HG03378 (cell line): ENCODE measurements at regions not wholly inside any gene's neighbourhood (a gene's known extent, or its start where the extent isn't known, plus 50 kb on each side); places are given as distances from the start of the nearest gene placed in this dataset.
"Not testable (repeated sequence)": the region's sequence is repeated elsewhere in the genome, so short reads cannot be mapped to it uniquely, and the experiment has no call there.

Experiments used
- ATAC-seq: cut with Tn5 transposase; IDR thresholded peaks from one replicate; pipeline ENCODE4 v1.9.1; 2021; ENCODE audit warnings: mild to moderate bottlenecking, moderate library complexity; ENCODE audit not compliant: unreplicated experiment

DNA sequence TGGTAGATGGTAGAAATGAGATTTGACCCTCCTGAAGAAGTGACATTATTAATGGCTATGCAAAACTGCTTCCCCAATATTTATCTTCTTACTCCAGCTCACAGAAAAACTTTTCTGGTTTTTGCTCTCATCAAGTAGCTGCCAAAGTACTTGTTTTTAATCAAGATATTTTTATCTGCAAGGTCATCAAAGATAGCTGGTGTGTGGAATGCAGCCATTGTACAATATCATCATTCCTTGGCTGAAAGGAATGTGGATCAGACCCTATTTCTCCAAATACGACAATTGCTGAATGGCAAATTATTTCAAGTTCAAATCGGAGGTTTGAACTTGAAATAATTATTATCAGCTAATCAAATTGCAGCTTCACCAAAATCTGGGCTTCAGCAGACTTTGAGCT is 126.9 kb upstream of the SLC7A14 start:
- no peak for ATAC-seq

DNA sequence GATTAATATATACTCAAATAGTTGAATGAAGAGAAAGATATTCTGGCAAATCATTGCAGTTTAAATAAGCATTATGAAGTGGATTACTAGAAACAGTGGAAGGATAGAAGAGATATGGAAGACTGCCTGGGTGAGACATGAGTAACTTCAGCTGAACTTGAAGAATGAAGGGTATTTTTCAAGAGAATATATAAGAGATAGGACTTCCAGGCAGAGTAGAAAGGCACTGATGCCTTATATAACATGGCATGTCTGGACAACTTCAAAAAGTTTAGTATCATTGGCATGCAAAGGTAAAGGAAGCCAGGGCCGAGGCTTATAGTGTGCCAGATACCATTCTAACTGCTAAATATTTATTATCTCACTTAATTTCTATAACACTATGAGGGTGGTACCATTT is 126.5 kb upstream of the SLC7A14 start:
- no peak for ATAC-seq

- ATAC-seq: no peak
Observed at GRCh38 chr3:170711786-170712185, 125.9 kb upstream of the SLC7A14 start.

DNA sequence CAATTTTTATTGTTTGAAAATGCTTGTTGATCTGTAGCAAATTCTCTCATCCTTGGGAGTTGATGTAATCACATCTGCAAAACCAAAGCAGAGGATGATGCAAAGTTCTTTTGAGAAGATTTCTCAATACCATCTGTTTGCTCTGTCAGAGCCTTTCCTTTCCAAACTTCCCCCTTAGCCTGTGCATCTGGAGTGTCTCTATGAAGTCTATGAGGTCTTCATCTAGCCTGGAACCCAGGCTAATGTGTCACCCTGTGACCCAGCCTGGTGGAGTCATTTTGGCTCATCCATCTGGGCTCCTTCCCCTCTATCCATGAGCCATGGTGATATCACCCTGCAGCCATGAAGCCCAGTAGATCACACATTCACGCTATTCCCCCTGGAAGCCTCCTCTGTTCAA is 123.2 kb upstream of the SLC7A14 start:
- ATAC-seq: no peak

- no peak for ATAC-seq
Observed at GRCh38 chr3:170707899-170708298, 122.0 kb upstream of the SLC7A14 start.

- no peak for ATAC-seq
Observed at GRCh38 chr3:170705131-170705530, 119.3 kb upstream of the SLC7A14 start.

- no peak for ATAC-seq
Observed at GRCh38 chr3:170703121-170703588, 117.3 kb upstream of the SLC7A14 start.

- ATAC-seq: no peak
Observed at GRCh38 chr3:170701696-170702678, 116.1 kb upstream of the SLC7A14 start.

DNA sequence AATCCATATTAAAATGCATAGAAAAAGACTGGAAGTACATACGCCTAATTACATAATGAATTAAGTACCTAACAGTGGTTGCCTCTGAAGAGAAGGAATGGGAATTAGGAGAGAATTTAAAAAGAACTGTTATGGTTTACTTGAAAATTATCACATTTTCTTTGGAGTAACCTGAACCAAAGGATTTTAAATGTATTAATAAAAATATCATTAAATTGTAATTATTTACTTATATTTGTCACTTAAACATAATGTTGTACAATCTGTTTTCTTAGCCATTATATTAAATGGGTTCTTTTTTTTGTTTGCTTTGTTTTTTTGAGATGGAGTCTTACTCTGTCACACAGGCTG is 114.2 kb upstream of the SLC7A14 start:
- ATAC-seq: no peak

DNA sequence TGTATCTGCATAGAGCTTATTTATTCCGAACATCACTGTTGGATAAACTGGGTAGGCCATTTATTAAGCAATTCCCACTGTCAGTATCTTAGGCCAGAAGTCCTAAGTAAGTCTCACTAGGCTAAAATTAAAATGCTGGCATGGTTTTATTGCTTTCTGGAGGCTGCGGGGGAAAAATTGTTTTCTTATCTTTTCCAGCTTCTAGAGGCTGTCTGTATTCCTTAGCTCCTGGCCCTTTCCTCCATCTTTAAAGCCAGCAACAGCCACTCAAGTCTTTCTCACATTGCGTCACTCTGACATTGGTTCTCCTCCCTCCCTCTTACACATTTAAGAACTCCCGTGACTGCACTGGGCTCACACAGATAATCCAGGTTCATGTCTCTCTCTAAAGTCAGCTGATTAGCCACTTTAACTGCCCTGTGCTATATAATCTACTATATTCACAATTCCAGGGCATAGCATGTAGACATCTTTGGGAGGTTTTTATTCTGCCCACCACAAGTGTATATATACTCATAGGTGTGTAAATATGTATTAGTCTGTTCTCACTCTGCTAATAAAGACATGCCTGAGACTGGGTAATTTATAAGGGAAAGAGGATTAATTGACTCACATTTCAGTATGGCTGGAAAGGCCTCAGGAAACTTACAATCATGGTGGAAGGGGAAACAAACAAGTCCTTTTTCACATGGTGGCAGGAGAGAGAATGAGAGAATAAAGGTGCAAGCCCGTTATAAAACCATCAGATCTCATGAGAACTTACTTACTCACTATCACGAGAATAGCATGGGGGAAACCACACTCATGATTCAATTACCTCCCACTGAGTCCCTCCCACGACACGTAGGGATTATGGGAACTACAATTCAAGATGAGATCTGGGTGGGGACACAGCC is 113.5 kb upstream of the SLC7A14 start:
- no peak for ATAC-seq

DNA sequence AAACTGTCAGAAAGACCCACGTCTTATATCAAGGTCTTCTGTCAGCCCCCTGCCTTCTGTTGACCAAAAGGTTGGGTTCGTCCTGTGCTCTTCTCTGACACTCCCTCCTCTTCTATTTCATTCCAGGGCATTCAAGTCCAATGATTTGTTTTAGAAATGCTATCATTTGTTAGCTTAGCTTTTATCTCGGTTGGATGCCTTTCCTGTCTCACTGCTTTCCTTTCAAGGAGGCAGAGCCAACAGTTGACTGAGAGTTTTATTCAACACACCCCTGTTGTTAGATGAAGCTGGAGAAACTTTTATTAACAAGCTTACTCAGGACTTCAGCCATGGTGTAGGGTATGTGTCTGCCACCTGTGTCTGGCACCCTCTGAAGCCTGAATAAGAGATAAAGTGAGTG is 112.0 kb upstream of the SLC7A14 start:
- ATAC-seq: no peak

DNA sequence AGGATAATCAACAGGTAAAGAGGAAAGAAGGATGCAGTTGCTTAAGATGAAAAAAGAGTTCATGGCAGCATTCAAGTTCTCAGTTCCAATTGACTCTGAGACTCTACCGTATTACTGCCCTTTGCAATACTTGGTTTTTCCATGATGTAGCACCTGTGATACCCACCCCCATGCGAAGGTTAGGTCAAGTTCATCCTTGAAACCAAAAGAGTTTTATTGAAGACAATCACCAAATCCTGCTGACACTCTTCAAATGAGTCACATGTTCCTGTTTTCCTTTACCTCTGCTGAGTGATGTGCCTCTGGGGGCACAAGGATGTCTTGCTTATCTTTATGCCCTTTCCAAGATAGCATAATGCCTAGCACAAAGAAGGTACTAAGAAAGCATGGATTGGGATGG is 111.3 kb upstream of the SLC7A14 start:
- ATAC-seq: no peak

GRCh38 chr3:170695486-170696064 is 109.7 kb upstream of the SLC7A14 start:
- no peak for ATAC-seq

GRCh38 chr3:170692720-170693119 is 106.8 kb upstream of the SLC7A14 start:
- no peak for ATAC-seq

GRCh38 chr3:170690661-170690981 is 104.7 kb upstream of the SLC7A14 start:
- ATAC-seq: no peak

- no peak for ATAC-seq
Observed at GRCh38 chr3:170689893-170690660, 104.2 kb upstream of the SLC7A14 start.

DNA sequence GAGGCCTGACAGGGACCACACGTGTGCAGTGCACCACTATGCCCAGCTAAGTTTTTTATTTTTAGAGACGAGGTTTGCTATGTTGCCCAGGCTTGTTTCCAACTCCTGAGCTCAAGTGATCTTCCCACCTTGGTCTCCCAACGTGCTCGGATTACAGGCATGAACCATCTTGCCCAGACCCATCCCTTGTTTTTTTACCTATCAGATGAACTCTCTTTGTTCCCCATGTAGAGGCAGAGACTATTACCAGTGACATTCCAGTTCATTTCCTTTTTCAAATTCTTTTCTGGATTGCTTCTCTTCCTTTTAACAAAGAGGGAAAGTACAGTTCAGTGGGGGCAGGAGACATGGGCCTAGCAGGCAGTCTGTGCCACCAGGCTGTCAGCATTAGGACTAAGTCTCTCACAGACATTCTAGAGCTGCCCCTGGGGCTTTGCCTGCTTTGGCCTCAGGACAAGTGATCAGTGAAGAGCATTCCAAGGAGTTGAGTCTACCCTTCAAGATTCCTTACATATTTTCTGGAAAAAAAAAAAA is 103.5 kb upstream of the SLC7A14 start:
- no peak for ATAC-seq

DNA sequence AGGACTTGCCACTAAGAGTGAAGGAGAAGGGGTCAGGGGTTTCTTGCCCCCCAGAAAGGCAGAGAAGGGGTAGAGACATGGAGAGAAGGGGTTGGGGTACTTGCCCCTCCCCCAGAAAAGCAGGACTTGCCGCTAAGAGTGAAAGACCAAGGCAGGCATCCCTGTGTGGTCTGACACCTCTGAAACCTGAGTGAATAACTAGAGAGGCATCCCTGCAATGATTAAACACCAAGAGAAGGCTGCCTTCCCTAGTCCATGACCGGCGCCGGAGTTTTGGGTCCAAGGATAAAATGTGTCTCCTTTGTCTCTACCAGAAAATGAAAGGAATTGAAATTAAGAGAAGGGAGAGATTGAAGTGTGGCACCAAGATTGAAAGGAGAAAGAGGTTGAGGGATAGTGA is 102.3 kb upstream of the SLC7A14 start:
- ATAC-seq: not testable (repeated sequence)

GRCh38 chr3:170680593-170680992 is 94.7 kb upstream of the SLC7A14 start:
- no peak for ATAC-seq

GRCh38 chr3:170679190-170679589 is 93.3 kb upstream of the SLC7A14 start:
- ATAC-seq: no peak
